GM21423 (cell line): ENCODE measurements at regions not wholly inside any gene's neighbourhood (a gene's known extent, or its start where the extent isn't known, plus 50 kb on each side); places are given as distances from the start of the nearest gene placed in this dataset.

Experiments used
- ATAC-seq: cut with Tn5 transposase; IDR thresholded peaks from one replicate; pipeline ENCODE4 v1.9.1; 2021; ENCODE audit warnings: mild to moderate bottlenecking, moderate library complexity; ENCODE audit not compliant: unreplicated experiment

GRCh38 chr6:126803769-126804168 is 314.7 kb upstream of the RSPO3 start:
- ATAC-seq = peak; percentile 16

- ATAC-seq = peak; percentile 71
Observed at GRCh38 chr6:126804332-126805064, 314.0 kb upstream of the RSPO3 start.

GRCh38 chr6:126805861-126806260 is 312.6 kb upstream of the RSPO3 start:
- no peak for ATAC-seq

- no peak for ATAC-seq
Observed at GRCh38 chr6:126807876-126808275, 310.6 kb upstream of the RSPO3 start.

- no peak for ATAC-seq
Observed at GRCh38 chr6:126811321-126811720, 307.1 kb upstream of the RSPO3 start.

- ATAC-seq = no peak
Observed at GRCh38 chr6:126812010-126812409, 306.5 kb upstream of the RSPO3 start.

DNA sequence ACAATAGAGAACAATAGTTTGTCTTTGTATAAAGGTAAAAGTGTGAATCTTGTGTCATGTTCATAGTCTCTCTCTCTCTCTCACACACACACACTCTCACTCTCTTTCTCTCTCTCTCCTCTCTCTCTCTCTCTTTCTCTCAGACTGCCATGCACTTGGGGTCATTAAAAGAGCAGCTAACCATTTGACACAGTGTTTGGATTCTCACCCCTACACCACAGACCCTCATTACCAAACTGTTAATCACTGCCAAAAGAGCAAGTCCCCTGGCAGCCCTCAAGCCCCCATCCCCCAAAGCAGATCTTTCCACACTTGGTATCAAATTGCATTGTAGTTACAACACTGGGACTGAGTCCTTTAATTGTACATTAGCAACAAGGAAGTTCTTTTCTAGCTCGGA is 305.8 kb upstream of the RSPO3 start:
- ATAC-seq = no peak

- no peak for ATAC-seq
Observed at GRCh38 chr6:126820634-126821033, 297.8 kb upstream of the RSPO3 start.

DNA sequence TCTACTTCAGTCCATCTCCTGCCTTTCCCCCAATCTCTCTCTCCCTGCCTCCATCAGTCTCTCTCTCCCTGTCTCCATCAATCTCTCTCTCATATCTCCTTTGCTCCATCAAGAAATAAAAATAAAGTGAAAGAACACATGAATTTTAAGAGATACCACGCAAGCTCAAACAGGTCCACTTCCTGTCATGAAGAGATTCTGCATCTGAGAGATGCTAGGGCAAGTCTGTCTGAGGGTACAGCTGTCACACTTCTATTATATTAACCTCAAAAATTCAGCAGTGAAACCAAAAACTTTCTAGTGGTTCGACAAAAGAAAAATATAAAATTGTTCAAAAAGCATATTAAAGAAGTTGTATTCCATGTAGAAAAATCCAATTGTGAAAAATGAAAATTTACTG is 296.8 kb upstream of the RSPO3 start:
- ATAC-seq = no peak

- ATAC-seq = no peak
Observed at GRCh38 chr6:126824226-126824625, 294.2 kb upstream of the RSPO3 start.

GRCh38 chr6:126824815-126825214 is 293.7 kb upstream of the RSPO3 start:
- no peak for ATAC-seq

DNA sequence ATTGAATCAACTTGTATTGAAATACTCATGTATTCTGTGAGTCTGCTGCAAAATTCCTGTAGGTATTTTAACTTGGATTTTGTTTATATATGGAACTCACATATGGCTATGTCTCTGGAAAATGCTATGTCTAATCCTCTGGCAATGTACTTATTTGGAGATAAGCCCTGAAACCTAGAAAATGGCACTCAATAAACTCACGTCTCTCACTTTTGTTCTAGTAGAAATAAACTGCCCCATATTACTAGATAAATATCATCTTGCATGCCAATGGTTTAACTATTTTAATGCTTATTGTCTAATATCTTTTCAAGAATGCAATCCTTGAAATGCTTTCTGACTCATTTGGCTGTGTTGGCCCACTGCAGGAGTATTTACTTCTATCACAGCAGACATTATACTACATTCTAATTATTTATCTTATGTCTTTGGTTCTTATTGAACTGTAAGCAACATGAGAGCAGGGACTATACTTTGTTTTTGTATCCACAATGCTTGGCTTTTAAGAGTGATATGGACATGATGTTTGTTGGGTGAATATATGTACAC is 292.2 kb upstream of the RSPO3 start:
- ATAC-seq = no peak

GRCh38 chr6:126831461-126831860 is 287.0 kb upstream of the RSPO3 start:
- ATAC-seq = no peak

GRCh38 chr6:126842769-126843168 is 275.7 kb upstream of the RSPO3 start:
- ATAC-seq = no peak

GRCh38 chr6:126848119-126848518 is 270.4 kb upstream of the RSPO3 start:
- no peak for ATAC-seq

DNA sequence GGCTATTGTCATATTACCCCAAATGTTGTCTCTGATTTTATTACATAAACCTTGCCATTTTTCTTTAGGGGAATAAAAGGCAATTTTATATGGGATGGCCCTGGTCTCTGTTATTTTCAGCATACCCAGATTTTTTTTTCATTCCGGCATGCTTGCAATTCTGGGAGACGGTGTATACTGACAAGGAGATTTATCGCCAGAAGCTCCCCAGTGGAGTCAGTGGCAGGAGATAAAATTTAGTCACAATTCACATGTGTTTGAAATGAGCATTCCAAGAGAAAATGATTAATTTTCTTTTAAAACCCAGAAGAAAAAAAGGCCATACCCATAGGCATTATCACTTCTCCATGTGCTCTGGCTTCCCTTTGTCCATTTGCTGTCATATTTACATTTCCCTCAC is 250.8 kb upstream of the RSPO3 start:
- no peak for ATAC-seq

- no peak for ATAC-seq
Observed at GRCh38 chr6:126873351-126873750, 245.1 kb upstream of the RSPO3 start.

DNA sequence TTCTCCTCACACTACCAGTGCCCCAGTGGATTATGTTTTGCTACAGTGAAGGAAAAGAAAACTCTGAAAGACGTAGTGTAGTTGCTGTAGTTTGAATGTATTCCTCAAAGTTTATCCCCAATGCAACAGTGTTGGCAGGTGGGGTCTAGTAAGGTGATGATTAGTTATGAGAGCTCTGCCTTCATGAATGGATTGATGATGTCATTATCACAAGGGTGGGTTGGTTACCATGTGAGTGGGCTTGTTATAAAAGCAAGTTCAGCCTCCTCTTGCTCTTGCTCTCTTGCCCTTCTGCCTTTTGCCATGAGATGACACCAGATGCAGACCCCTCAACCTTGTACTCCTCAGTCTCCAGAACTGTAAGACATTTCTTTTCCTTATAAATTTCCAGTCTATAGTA is 244.7 kb upstream of the RSPO3 start:
- no peak for ATAC-seq

DNA sequence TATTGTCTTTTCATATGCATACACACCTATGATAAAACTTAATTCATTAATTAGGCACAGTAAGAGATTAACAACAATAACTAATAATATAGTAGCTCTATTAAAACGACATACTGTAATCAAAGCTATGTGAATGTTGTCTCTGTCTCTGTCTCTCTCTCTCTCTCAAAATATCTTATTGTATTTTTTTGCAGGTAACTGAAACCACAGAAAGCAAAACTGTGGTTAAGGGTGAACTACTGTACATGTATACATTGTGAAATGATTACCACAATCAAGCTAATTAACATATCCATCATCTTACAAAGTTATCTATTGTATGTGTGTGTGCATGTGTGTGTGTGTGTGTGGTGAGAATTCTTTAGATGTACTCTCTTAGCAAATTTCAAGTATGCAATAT is 242.0 kb upstream of the RSPO3 start:
- no peak for ATAC-seq

DNA sequence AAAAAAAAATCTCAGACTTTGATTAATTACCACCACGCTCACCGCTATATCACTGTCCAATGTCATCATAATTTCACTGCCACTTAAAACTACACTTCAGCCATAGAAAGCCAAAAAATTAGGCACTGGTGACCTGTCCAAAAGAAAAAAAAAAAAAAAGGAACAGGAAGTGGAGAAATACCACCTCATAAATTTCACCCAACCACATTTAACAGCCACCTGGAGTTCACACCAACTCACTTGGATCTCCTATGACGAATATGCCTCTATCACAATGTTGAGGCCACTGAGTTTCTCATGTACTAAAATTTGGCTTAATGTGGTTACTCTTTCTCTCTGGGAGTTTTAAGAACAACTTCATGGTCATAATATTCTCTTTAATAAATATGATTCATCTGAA is 237.5 kb upstream of the RSPO3 start:
- ATAC-seq = no peak

DNA sequence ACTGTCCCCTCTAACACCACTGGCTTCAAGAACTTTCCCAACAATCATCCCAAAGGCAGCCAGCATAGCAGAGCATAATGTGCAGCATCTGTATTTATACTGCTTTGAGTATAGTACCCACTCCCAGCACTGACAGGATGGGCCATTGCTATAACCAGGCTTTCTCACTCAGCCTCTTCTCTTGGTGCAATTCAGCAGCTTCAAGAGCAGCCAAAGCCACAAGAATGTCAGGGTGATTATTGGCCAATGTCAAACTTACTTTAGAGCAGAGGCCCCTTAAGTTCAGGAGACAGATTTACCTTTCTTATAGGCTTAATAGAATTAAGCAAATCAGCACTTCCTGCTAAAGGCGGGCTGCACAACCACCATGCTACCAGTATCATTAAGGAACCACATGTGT is 232.4 kb upstream of the RSPO3 start:
- ATAC-seq = no peak

GRCh38 chr6:126888727-126889725 is 229.4 kb upstream of the RSPO3 start:
- no peak for ATAC-seq
